ELR (cell line): ENCODE measurements at regions not wholly inside any gene's neighbourhood (a gene's known extent, or its start where the extent isn't known, plus 50 kb on each side); places are given as distances from the start of the nearest gene placed in this dataset.

Source experiments
- DNase-seq: peaks from one replicate; pipeline ENCODE4 v3.0.0-alpha.2; 2015; ENCODE audit warnings: low read depth

GRCh38 chr4:132865458-132865857, 283.6 kb upstream of the PCDH10 start:
- DNase-seq: no peak

- DNase-seq: no peak
Observed at GRCh38 chr4:132865922-132866321, 283.2 kb upstream of the PCDH10 start.

- no peak for DNase-seq
Observed at GRCh38 chr4:132866616-132867015, 282.5 kb upstream of the PCDH10 start.

- no peak for DNase-seq
Observed at GRCh38 chr4:132893787-132894186, 255.3 kb upstream of the PCDH10 start.

- DNase-seq: no peak
Observed at GRCh38 chr4:132901224-132901623, 247.9 kb upstream of the PCDH10 start.

- no peak for DNase-seq
Observed at GRCh38 chr4:132910229-132910748, 238.8 kb upstream of the PCDH10 start.

GRCh38 chr4:132918096-132918495, 231.0 kb upstream of the PCDH10 start:
- DNase-seq: no peak

GRCh38 chr4:132923516-132923915, 225.6 kb upstream of the PCDH10 start:
- no peak for DNase-seq

GRCh38 chr4:132934911-132935310, 214.2 kb upstream of the PCDH10 start:
- DNase-seq: no peak

GRCh38 chr4:132955146-132955545, 193.9 kb upstream of the PCDH10 start:
- DNase-seq: no peak

- no peak for DNase-seq
Observed at GRCh38 chr4:132956962-132957361, 192.1 kb upstream of the PCDH10 start.

- DNase-seq: no peak
Observed at GRCh38 chr4:132958457-132959263, 190.4 kb upstream of the PCDH10 start.

- peak; percentile 31 for DNase-seq
Observed at GRCh38 chr4:132981611-132982010, 167.5 kb upstream of the PCDH10 start.

- DNase-seq: peak; percentile 29
Observed at GRCh38 chr4:132982151-132982550, 166.9 kb upstream of the PCDH10 start.

GRCh38 chr4:132991111-132991510, 158.0 kb upstream of the PCDH10 start:
- no peak for DNase-seq

- DNase-seq: no peak
Observed at GRCh38 chr4:132992686-132993085, 156.4 kb upstream of the PCDH10 start.

- DNase-seq: no peak
Observed at GRCh38 chr4:132998585-132999230, 150.4 kb upstream of the PCDH10 start.

GRCh38 chr4:133000012-133000411, 149.1 kb upstream of the PCDH10 start:
- DNase-seq: peak; percentile 36

GRCh38 chr4:133003169-133003568, 145.9 kb upstream of the PCDH10 start:
- DNase-seq: no peak

- DNase-seq: no peak
Observed at GRCh38 chr4:133014473-133015135, 134.5 kb upstream of the PCDH10 start.

- no peak for DNase-seq
Observed at GRCh38 chr4:133045288-133045687, 103.8 kb upstream of the PCDH10 start.

GRCh38 chr4:133046156-133046555, 102.9 kb upstream of the PCDH10 start:
- DNase-seq: no peak

- no peak for DNase-seq
Observed at GRCh38 chr4:133058701-133059100, 90.4 kb upstream of the PCDH10 start.
